Trophoblast cell (in vitro differentiated cells and primary cell): ENCODE measurements at regions not wholly inside any gene's neighbourhood (a gene's known extent, or its start where the extent isn't known, plus 50 kb on each side); places are given as distances from the start of the nearest gene placed in this dataset.
A peak's percentile ranks its signal among the peaks of the same experiment; 100 is the strongest.

ENCODE experiments used
- DNase-seq, 2 donors: peaks; one replicate each; pipeline ENCODE4 v3.0.0-alpha.2; 2016
- H2AFZ ChIP-seq: 2 replicates; pipeline ENCODE4 v1.6.1; 2013; ENCODE audit warnings: low read length, moderate library complexity, mild to moderate bottlenecking; ENCODE audit not compliant: insufficient read depth, poor library complexity
- H2AK5ac ChIP-seq: 2 replicates; pipeline ENCODE4 v1.6.1; 2013; ENCODE audit warnings: mild to moderate bottlenecking, low read length
- H2BK120ac ChIP-seq: 2 replicates; pipeline ENCODE4 v1.6.1; 2013; ENCODE audit warnings: low read length, mild to moderate bottlenecking, moderate library complexity; ENCODE audit not compliant: insufficient read depth, poor library complexity
- H2BK12ac ChIP-seq: 2 replicates; pipeline ENCODE4 v1.6.1; 2013; ENCODE audit warnings: mild to moderate bottlenecking, low read length, moderate library complexity
- H2BK5ac ChIP-seq: 2 replicates; pipeline ENCODE4 v1.6.1; 2013; ENCODE audit warnings: low read length, low read depth, moderate library complexity, mild to moderate bottlenecking; ENCODE audit not compliant: poor library complexity
- H3K14ac ChIP-seq: 2 replicates; pipeline ENCODE4 v1.6.1; 2013; ENCODE audit warnings: mild to moderate bottlenecking, low read length
- H3K18ac ChIP-seq: 2 replicates; pipeline ENCODE4 v1.6.1; 2013; ENCODE audit warnings: mild to moderate bottlenecking, low read length
- H3K23ac ChIP-seq: 2 replicates; pipeline ENCODE4 v1.6.1; 2013; ENCODE audit warnings: low read length
- H3K27ac ChIP-seq: 2 replicates; pipeline ENCODE4 v1.5.1; 2013; ENCODE audit warnings: low read depth, mild to moderate bottlenecking, inconsistent platforms, low read length, moderate library complexity
- H3K27me3 ChIP-seq: 2 replicates; pipeline ENCODE4 v1.6.1; 2013; ENCODE audit warnings: inconsistent platforms, mild to moderate bottlenecking, low read length, moderate library complexity; ENCODE audit not compliant: insufficient read depth
- H3K36me3 ChIP-seq, 2 experiments: 1 replicate in 1 of 2; 2 replicates in 1 of 2; pipeline ENCODE4 v1.6.1; 2013; ENCODE audit warnings: low read length in 2 of 2, mild to moderate bottlenecking in 2 of 2, moderate library complexity in 1 of 2; ENCODE audit not compliant: insufficient read depth in 2 of 2, control insufficient read depth in 1 of 2
- H3K4ac ChIP-seq: 2 replicates; pipeline ENCODE4 v1.6.1; 2013; ENCODE audit warnings: low read depth, mild to moderate bottlenecking, low read length, moderate library complexity
- H3K4me1 ChIP-seq, 2 experiments: 1 replicate in 1 of 2; 2 replicates in 1 of 2; pipeline ENCODE4 v1.6.1; 2013; ENCODE audit warnings: low read length in 2 of 2, mild to moderate bottlenecking in 2 of 2, moderate library complexity in 1 of 2; ENCODE audit not compliant: insufficient read depth in 2 of 2, control insufficient read depth in 1 of 2
- H3K4me2 ChIP-seq: 2 replicates; pipeline ENCODE4 v1.6.1; 2013; ENCODE audit warnings: inconsistent platforms, mild to moderate bottlenecking, low read length, moderate library complexity
- H3K4me3 ChIP-seq: 2 replicates; pipeline ENCODE4 v1.5.1; 2013; ENCODE audit warnings: mild to moderate bottlenecking, low read depth, low read length, inconsistent platforms
- H3K79me1 ChIP-seq: one replicate; pipeline ENCODE4 v1.6.1; 2013; ENCODE audit warnings: low read length
- H3K79me2 ChIP-seq: 2 replicates; pipeline ENCODE4 v1.6.1; 2013; ENCODE audit warnings: low read length, mild to moderate bottlenecking; ENCODE audit not compliant: control insufficient read depth, insufficient read depth, poor library complexity
- H3K9ac ChIP-seq: 2 replicates; pipeline ENCODE4 v1.6.1; 2013; ENCODE audit warnings: mild to moderate bottlenecking, low read length
- H3K9me3 ChIP-seq: 2 replicates; pipeline ENCODE4 v1.6.1; 2013; ENCODE audit warnings: low read depth, mild to moderate bottlenecking, control low read depth, inconsistent platforms, low read length; ENCODE audit not compliant: insufficient read depth
- H4K12ac ChIP-seq: 2 replicates; pipeline ENCODE4 v1.6.1; 2013; ENCODE audit warnings: low read depth, mild to moderate bottlenecking, low read length, moderate library complexity
- H4K8ac ChIP-seq: 2 replicates; pipeline ENCODE4 v1.6.1; 2013; ENCODE audit warnings: low read depth, mild to moderate bottlenecking, low read length, moderate library complexity
- H4K91ac ChIP-seq: one replicate; pipeline ENCODE4 v1.6.1; 2013; ENCODE audit warnings: low read depth, mild to moderate bottlenecking, low read length, moderate library complexity
- WGBS: extraction: QIAGEN DNeasy Blood & Tissue Kit; methylation state at CpG from one replicate; pipeline ENCODE4 v1.1.7; 2013; ENCODE audit warnings: missing lambda C conversion rate; ENCODE audit not compliant: insufficient read length, insufficient coverage; ENCODE audit errors: extremely low coverage; 5-methylcytosine and 5-hydroxymethylcytosine counted together

DNA sequence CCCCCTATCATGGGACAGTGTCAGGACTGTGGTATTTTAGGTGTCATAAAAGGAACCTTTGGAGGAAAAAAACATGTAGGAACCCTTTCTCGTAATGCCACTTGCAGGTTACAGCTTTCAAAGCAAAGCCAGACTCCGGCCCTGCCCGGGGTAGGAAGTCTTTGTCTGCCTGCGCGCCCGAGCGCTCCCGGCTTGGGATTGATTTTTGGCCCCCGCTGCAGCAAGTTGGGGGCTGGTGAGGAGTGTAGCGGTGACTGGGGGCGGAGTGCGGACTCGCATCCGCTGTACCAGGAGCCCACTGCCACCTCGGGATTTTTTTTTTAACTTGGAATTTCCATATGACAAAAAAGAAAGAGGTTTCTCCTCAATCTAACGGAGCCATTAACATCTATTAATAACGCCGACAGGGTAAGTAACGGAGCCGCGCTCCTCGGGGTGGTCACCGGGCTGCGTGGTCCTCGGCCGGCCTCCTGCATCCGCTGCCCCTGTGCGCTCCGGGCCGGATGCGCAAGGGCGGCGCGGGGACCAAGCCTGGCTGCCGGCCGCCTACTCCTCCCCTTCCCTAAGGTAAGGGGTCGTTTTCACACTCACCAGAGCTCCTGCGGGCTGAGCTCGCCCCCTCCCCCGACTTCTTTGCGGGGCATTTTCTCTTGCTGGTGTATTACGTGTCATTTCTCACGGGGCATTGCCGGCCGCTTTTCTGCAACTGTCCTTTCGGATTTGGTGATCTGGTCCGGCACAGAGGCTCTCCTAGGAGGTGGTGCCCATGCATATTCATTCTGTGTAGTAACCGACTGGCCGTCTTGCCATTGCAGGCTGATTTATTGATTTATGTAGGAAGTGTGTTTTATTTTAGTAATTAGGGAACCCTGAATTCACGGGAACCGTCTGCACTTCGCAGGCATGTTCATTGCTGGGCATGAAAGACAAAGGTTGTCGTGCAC, 219.8 kb upstream of the TOPAZ1 start:
- Histone ChIP-seq H4K8ac (no peak overlapping the region), H3K79me2 (no peaks in the 10 kb centered on the region), H3K27ac (no peak overlapping the region), H2AK5ac (no peak overlapping the region), H4K91ac (no peak overlapping the region), H2AFZ (no peak overlapping the region), H3K4me2 (peak overlapping the region; percentile 51), H2BK5ac (no peak overlapping the region), H3K18ac (no peak overlapping the region), H3K9ac (no peak overlapping the region), H3K4me1 (peaks cover 4 to 13% of the 10 kb centered on the region in 2 experiments), H3K9me3 (peaks cover 2% of the 10 kb centered on the region), H2BK120ac (no peak overlapping the region), H4K12ac (no peak overlapping the region), H2BK12ac (no peak overlapping the region), H3K4ac (no peak overlapping the region), H3K27me3 (peaks cover 17% of the 10 kb centered on the region), H3K36me3 (no peaks in the 10 kb centered on the region), H3K4me3 (no peak overlapping the region), H3K14ac (no peak overlapping the region), H3K23ac (no peak overlapping the region), H3K79me1 (no peaks in the 10 kb centered on the region)
- WGBS, result no CpG with 5 or more reads among the region's 53 CpGs
- DNase-seq, result no peak

GRCh38 chr3:44023961-44024593, 217.6 kb upstream of the TOPAZ1 start:
- Histone ChIP-seq H3K4me1 (peaks cover 4 to 13% of the 10 kb centered on the region in 2 experiments), H2AK5ac (no peak overlapping the region), H2BK120ac (no peak overlapping the region), H3K36me3 (no peaks in the 10 kb centered on the region), H3K9me3 (peaks cover 2% of the 10 kb centered on the region), H4K12ac (no peak overlapping the region), H3K14ac (no peak overlapping the region), H2AFZ (no peak overlapping the region), H4K8ac (no peak overlapping the region), H3K79me1 (no peaks in the 10 kb centered on the region), H3K9ac (no peak overlapping the region), H2BK5ac (no peak overlapping the region), H3K4ac (no peak overlapping the region), H2BK12ac (no peak overlapping the region), H3K79me2 (no peaks in the 10 kb centered on the region), H3K4me3 (no peak overlapping the region), H3K4me2 (no peak overlapping the region), H3K18ac (no peak overlapping the region), H3K23ac (no peak overlapping the region), H3K27ac (no peak overlapping the region), H4K91ac (no peak overlapping the region), H3K27me3 (peaks cover 17% of the 10 kb centered on the region)
- peak in 1 of 2 donors; percentile 50 for DNase-seq
- WGBS, result no CpG with 5 or more reads among the region's 11 CpGs

DNA sequence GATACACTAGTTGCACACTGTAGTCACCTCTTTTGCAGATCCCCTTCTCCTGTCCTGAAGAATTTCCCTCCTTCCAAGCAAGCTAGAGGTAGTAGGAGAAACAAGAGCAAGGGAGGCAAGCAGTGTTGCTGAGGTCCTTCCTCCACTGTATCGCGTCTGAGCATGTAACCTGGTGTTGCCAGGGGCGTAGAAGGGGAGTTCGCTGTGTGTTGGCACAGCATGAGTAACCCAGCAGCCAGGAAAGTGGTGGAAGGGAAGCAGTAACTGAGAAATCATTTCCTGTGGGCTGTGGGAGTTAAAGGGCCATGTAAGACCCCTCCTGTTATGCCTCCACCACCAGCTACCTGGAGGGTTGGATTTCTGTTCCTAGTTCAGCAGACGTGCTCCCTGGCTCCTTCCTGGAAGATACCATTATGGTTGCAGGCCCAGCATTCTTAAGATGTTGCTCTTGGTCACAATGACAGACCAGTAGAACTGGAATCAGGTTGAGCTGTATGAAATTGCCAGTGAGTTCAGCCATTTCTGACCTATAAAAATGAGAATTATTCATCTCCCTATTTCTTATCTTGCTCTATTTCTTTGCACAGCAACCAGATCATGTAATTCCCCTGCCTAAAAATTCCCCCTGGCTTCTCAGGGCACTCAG, 215.3 kb upstream of the TOPAZ1 start:
- H2BK12ac ChIP-seq, result no peak overlapping the region
- no peak overlapping the region for H4K91ac ChIP-seq
- no peaks in the 10 kb centered on the region for H3K36me3 ChIP-seq
- no peak overlapping the region for H2AFZ ChIP-seq
- H2BK120ac ChIP-seq, result no peak overlapping the region
- no peak overlapping the region for H3K4ac ChIP-seq
- WGBS, result no CpG with 5 or more reads among the region's 5 CpGs
- no peak overlapping the region for H3K27ac ChIP-seq
- no peak overlapping the region for H3K4me3 ChIP-seq
- H3K14ac ChIP-seq, result no peak overlapping the region
- no peak overlapping the region for H3K4me2 ChIP-seq
- H2BK5ac ChIP-seq, result no peak overlapping the region
- H3K4me1 ChIP-seq, result peaks cover 4 to 13% of the 10 kb centered on the region in 2 experiments
- no peaks in the 10 kb centered on the region for H3K79me1 ChIP-seq
- H3K9me3 ChIP-seq, result peaks cover under 1% of the 10 kb centered on the region
- H3K23ac ChIP-seq, result no peak overlapping the region
- DNase-seq, result peak; percentile 16 to 70
- H3K27me3 ChIP-seq, result peaks cover 12% of the 10 kb centered on the region
- H2AK5ac ChIP-seq, result no peak overlapping the region
- no peak overlapping the region for H3K9ac ChIP-seq
- H4K8ac ChIP-seq, result no peak overlapping the region
- no peaks in the 10 kb centered on the region for H3K79me2 ChIP-seq
- no peak overlapping the region for H3K18ac ChIP-seq
- no peak overlapping the region for H4K12ac ChIP-seq

DNA sequence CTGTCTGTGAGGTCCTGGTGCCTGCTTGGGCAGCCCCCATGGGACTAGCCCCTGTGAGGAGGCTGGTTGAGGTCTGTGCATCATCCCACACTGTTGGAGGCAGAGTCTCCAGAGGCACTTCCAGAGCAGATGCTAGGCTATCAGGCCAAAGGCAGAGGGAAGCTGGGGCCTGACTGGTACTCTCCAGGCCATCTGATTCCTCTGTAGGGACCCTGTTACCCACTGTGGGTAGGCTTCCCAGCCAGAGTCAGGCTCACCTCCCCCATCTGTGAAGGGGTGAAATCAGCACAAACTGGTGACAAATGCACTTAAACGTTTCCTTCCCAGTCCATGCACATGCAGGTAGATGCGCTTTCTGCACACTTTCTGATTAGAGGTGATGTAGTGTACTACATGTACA, 212.6 kb upstream of the TOPAZ1 start:
- H3K9me3 ChIP-seq, result no peaks in the 10 kb centered on the region
- H3K9ac ChIP-seq, result no peak overlapping the region
- H3K4ac ChIP-seq, result no peak overlapping the region

More for the DNA sequence above, 212.6 kb upstream of the TOPAZ1 start:
- Histone ChIP-seq H2BK5ac (no peak overlapping the region), H3K4me3 (no peak overlapping the region), H3K4me1 (peaks cover 0 to 6% of the 10 kb centered on the region in 2 experiments), H3K18ac (no peak overlapping the region), H2AK5ac (no peak overlapping the region), H4K8ac (no peak overlapping the region), H3K27ac (no peak overlapping the region), H3K14ac (no peak overlapping the region), H2BK12ac (no peak overlapping the region), H4K91ac (no peak overlapping the region), H2AFZ (no peak overlapping the region), H3K4me2 (no peak overlapping the region), H4K12ac (no peak overlapping the region), H3K36me3 (no peaks in the 10 kb centered on the region), H3K27me3 (no peaks in the 10 kb centered on the region), H2BK120ac (no peak overlapping the region), H3K79me2 (no peaks in the 10 kb centered on the region), H3K23ac (no peak overlapping the region), H3K79me1 (no peaks in the 10 kb centered on the region)
- no peak for DNase-seq
- no CpG with 5 or more reads among the region's 2 CpGs for WGBS
